Endothelial cell of umbilical vein (primary cell): ENCODE measurements at regions not wholly inside any gene's neighbourhood (a gene's known extent, or its start where the extent isn't known, plus 50 kb on each side); places are given as distances from the start of the nearest gene placed in this dataset.

ENCODE experiments used
- POLR2A ChIP-seq: IDR thresholded peaks from 2 replicates; pipeline ENCODE4 v1.6.1; 2012; ENCODE audit warnings: low read depth, mild to moderate bottlenecking, control low read depth, low read length
- TF ChIP-seq, protein P1 (sequence below), 2 donors: IDR thresholded peaks; 1 replicate in 1 of 2; 2 replicates in 1 of 2; pipeline ENCODE4 v1.5.1; 2011; ENCODE audit warnings: low read length in 2 of 2, mild to moderate bottlenecking in 2 of 2, moderate library complexity in 2 of 2, control low read depth in 1 of 2, inconsistent platforms in 1 of 2, low read depth in 1 of 2; ENCODE audit not compliant: insufficient read depth in 1 of 2; ENCODE audit errors: extremely low read depth in 1 of 2
- TF ChIP-seq, protein P2 (sequence below): IDR thresholded peaks from 2 replicates; pipeline ENCODE4 v1.6.1; 2011; ENCODE audit not compliant: insufficient read depth, insufficient read length

DNA sequence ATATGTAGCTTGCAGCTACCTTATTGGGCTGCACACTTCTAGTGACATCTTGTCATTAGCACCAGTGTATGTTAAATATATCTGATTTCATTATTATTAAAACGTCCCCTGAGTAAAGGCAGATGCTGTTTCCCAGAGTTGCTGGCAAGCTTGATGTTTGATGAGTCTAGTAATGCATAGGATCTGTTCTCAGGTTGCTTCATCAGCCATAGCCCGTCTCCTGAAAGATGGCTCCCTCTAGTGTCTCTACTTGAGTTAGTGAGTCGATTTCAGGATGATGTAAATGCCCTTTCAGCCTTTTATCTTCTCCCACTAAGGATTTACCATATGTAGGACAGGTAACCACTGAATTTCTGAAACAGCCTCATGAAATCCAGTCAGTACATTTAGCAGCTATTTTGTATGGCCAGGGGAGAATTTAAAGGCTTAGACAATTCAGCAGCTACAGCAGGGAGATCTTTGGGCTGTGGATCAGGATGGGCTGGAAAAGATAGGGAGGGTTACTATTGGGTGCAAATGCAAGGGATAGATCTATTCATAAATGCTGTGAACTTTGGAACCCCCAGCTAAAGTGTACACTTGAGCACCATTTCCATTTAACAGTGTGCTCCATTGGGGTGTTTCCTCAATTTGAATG is 376.3 kb downstream of the CNTNAP4 start:
- TF ChIP-seq, protein P1, sequence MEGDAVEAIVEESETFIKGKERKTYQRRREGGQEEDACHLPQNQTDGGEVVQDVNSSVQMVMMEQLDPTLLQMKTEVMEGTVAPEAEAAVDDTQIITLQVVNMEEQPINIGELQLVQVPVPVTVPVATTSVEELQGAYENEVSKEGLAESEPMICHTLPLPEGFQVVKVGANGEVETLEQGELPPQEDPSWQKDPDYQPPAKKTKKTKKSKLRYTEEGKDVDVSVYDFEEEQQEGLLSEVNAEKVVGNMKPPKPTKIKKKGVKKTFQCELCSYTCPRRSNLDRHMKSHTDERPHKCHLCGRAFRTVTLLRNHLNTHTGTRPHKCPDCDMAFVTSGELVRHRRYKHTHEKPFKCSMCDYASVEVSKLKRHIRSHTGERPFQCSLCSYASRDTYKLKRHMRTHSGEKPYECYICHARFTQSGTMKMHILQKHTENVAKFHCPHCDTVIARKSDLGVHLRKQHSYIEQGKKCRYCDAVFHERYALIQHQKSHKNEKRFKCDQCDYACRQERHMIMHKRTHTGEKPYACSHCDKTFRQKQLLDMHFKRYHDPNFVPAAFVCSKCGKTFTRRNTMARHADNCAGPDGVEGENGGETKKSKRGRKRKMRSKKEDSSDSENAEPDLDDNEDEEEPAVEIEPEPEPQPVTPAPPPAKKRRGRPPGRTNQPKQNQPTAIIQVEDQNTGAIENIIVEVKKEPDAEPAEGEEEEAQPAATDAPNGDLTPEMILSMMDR (IDR thresholded peaks at IDR 0.05; ENCODE audit: extremely low read depth in 1 of 2, insufficient read depth in 1 of 2, low read depth in 1 of 2, low read length in 2 of 2) = peak in 1 of 2 donors; percentile 32
- no peak for TF ChIP-seq POLR2A
- TF ChIP-seq, protein P2, sequence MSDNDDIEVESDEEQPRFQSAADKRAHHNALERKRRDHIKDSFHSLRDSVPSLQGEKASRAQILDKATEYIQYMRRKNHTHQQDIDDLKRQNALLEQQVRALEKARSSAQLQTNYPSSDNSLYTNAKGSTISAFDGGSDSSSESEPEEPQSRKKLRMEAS = no peak
